ENCODE measurements at regions not wholly inside any gene's neighbourhood (a gene's known extent, or its start where the extent isn't known, plus 50 kb on each side); places are given as distances from the start of the nearest gene placed in this dataset.

- TF ChIP-seq ZNF548 (tag by site-specific recombination; IDR thresholded peaks at IDR 0.05) (no peak), ZNF449 (tag by site-specific recombination; IDR thresholded peaks at IDR 0.05) (no peak), PATZ1 (tag by site-specific recombination; IDR thresholded peaks at IDR 0.05) (no peak), ZSCAN4 (tag by site-specific recombination; IDR thresholded peaks at IDR 0.05) (no peak), TSHZ1 (tag by site-specific recombination; IDR thresholded peaks at IDR 0.05; ENCODE audit: borderline replicate concordance) (no peak), TCF7L2 (IDR thresholded peaks at IDR 0.05; ENCODE audit: borderline replicate concordance, low read depth, low read length) (no peak), SALL2 (tag by site-specific recombination; IDR thresholded peaks at IDR 0.05; ENCODE audit: borderline replicate concordance) (no peak), ZNF2 (tag by site-specific recombination; IDR thresholded peaks at IDR 0.05) (no peak), YY2 (tag by site-specific recombination; IDR thresholded peaks at IDR 0.05) (no peak), ZNF529 (tag by site-specific recombination; IDR thresholded peaks at IDR 0.05; ENCODE audit: insufficient replicate concordance) (no peak), ZNF488 (tag by site-specific recombination; IDR thresholded peaks at IDR 0.05) (0 out of 2 replicates have a peak, but pooled peaks have one; percentile 67), ZNF514 (tag by site-specific recombination; IDR thresholded peaks at IDR 0.05) (no peak), ZBTB44 (tag by site-specific recombination; IDR thresholded peaks at IDR 0.05) (peak; percentile 13; the same call in 1 of the 2 replicates), ZNF580 (tag by site-specific recombination; IDR thresholded peaks at IDR 0.05) (peak; percentile 36; the same call in 1 of the 2 replicates), ZBTB20 (tag by site-specific recombination; IDR thresholded peaks at IDR 0.05) (no peak), OVOL3 (tag by site-specific recombination; IDR thresholded peaks at IDR 0.05) (no peak), ZNF174 (tag by site-specific recombination; IDR thresholded peaks at IDR 0.05) (no peak), ZNF26 (tag by site-specific recombination; IDR thresholded peaks at IDR 0.05) (no peak), RBAK (tag by site-specific recombination; IDR thresholded peaks at IDR 0.05) (no peak), AEBP2 (tag by site-specific recombination; IDR thresholded peaks at IDR 0.05; ENCODE audit: borderline replicate concordance) (no peak), ZNF658 (tag by site-specific recombination; IDR thresholded peaks at IDR 0.05) (no peak), SP7 (tag by site-specific recombination; IDR thresholded peaks at IDR 0.05) (no peak), ZNF623 (tag by site-specific recombination; IDR thresholded peaks at IDR 0.05) (no peak), ZNF416 (tag by site-specific recombination; IDR thresholded peaks at IDR 0.05) (no peak)
These were observed 262.4 kb downstream of the MTX2 start (continued) for GRCh38 chr2:176531608-176532007.
